ENCODE measurements at regions not wholly inside any gene's neighbourhood (a gene's known extent, or its start where the extent isn't known, plus 50 kb on each side); places are given as distances from the start of the nearest gene placed in this dataset.

GRCh38 chr18:14933964-14934363, 186.0 kb downstream of the ANKRD30B start:
- no peak for TF ChIP-seq CTCF (IDR thresholded peaks at IDR 0.05)
- TF ChIP-seq SIN3A (IDR thresholded peaks at IDR 0.05; ENCODE audit: borderline replicate concordance, insufficient read depth, low read depth, low read length) = no peak
- TF ChIP-seq TCF7L2 (IDR thresholded peaks at IDR 0.05; ENCODE audit: low read depth, low read length) = no peak
- TF ChIP-seq, protein P1, sequence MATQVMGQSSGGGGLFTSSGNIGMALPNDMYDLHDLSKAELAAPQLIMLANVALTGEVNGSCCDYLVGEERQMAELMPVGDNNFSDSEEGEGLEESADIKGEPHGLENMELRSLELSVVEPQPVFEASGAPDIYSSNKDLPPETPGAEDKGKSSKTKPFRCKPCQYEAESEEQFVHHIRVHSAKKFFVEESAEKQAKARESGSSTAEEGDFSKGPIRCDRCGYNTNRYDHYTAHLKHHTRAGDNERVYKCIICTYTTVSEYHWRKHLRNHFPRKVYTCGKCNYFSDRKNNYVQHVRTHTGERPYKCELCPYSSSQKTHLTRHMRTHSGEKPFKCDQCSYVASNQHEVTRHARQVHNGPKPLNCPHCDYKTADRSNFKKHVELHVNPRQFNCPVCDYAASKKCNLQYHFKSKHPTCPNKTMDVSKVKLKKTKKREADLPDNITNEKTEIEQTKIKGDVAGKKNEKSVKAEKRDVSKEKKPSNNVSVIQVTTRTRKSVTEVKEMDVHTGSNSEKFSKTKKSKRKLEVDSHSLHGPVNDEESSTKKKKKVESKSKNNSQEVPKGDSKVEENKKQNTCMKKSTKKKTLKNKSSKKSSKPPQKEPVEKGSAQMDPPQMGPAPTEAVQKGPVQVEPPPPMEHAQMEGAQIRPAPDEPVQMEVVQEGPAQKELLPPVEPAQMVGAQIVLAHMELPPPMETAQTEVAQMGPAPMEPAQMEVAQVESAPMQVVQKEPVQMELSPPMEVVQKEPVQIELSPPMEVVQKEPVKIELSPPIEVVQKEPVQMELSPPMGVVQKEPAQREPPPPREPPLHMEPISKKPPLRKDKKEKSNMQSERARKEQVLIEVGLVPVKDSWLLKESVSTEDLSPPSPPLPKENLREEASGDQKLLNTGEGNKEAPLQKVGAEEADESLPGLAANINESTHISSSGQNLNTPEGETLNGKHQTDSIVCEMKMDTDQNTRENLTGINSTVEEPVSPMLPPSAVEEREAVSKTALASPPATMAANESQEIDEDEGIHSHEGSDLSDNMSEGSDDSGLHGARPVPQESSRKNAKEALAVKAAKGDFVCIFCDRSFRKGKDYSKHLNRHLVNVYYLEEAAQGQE (IDR thresholded peaks at IDR 0.05; ENCODE audit: insufficient read depth in 1 of 2, low read depth in 2 of 2, low read length in 1 of 2) = no peak

Measured in Panc1 (cell line).